ENCODE measurements at regions not wholly inside any gene's neighbourhood (a gene's known extent, or its start where the extent isn't known, plus 50 kb on each side); places are given as distances from the start of the nearest gene placed in this dataset.

- no peak for DNase-seq
- Mint-ChIP-seq H3K27ac (no peak overlapping the region), H3K4me3 (no peak overlapping the region), H3K4me1 (peaks cover 50% of the 10 kb centered on the region), H3K9me3 (no peaks in the 10 kb centered on the region), H3K36me3 (ENCODE audit: low read depth) (peaks cover 5% of the 10 kb centered on the region), H3K27me3 (ENCODE audit: insufficient read depth) (no peaks in the 10 kb centered on the region)
- WGBS, 2 experiments (ENCODE audit: insufficient coverage in 1 of 2, insufficient read length in 1 of 2), result 93% methylated on average over 8 of the region's 8 CpGs
- peaks cover 27% of the 10 kb centered on the region for H3K4me1 ChIP-seq (ENCODE audit: control insufficient read depth, insufficient read depth, low read length)
- no peaks in the 10 kb centered on the region for H3K36me3 ChIP-seq (ENCODE audit: control insufficient read depth, insufficient read depth, low read length)
- H3K27ac ChIP-seq (ENCODE audit: low read depth, low read length), result no peak overlapping the region
- H3K9me3 ChIP-seq (ENCODE audit: control insufficient read depth, low read length), result peaks cover 8% of the 10 kb centered on the region
- H3K4me3 ChIP-seq (ENCODE audit: low read length), result no peak overlapping the region
- no peak for TF ChIP-seq CTCF (conservative IDR thresholded peaks at IDR 0.05)
- H3K27me3 ChIP-seq (ENCODE audit: control insufficient read depth, insufficient read depth, low read length, poor library complexity, severe bottlenecking), result no peaks in the 10 kb centered on the region
- no peak overlapping the region for H3K9ac ChIP-seq (ENCODE audit: extremely low read depth, low read length, poor library complexity, severe bottlenecking)
Observed at GRCh38 chr11:34830648-34831047, 85.5 kb downstream of the APIP start.

GRCh38 chr11:34830035-34830434, 86.1 kb downstream of the APIP start:
- H3K27me3 ChIP-seq (ENCODE audit: control insufficient read depth, insufficient read depth, low read length, poor library complexity, severe bottlenecking), result no peaks in the 10 kb centered on the region
- Mint-ChIP-seq H3K4me3 (no peak overlapping the region), H3K27ac (no peak overlapping the region), H3K4me1 (peaks cover 56% of the 10 kb centered on the region), H3K9me3 (no peaks in the 10 kb centered on the region), H3K36me3 (ENCODE audit: low read depth) (peaks cover 3% of the 10 kb centered on the region), H3K27me3 (ENCODE audit: insufficient read depth) (no peaks in the 10 kb centered on the region)
- no peak for DNase-seq
- no peak overlapping the region for H3K27ac ChIP-seq (ENCODE audit: low read depth, low read length)
- H3K9me3 ChIP-seq (ENCODE audit: control insufficient read depth, low read length), result peaks cover 8% of the 10 kb centered on the region
- peaks cover 33% of the 10 kb centered on the region for H3K4me1 ChIP-seq (ENCODE audit: control insufficient read depth, insufficient read depth, low read length)
- 50 to 61% methylated on average over 2 to 5 of the region's 5 CpGs for WGBS, 2 experiments (ENCODE audit: insufficient coverage in 1 of 2, insufficient read length in 1 of 2)
- no peak for TF ChIP-seq CTCF (conservative IDR thresholded peaks at IDR 0.05)
- H3K4me3 ChIP-seq (ENCODE audit: low read length), result no peak overlapping the region
- H3K9ac ChIP-seq (ENCODE audit: extremely low read depth, low read length, poor library complexity, severe bottlenecking), result no peak overlapping the region
- no peaks in the 10 kb centered on the region for H3K36me3 ChIP-seq (ENCODE audit: control insufficient read depth, insufficient read depth, low read length)

GRCh38 chr11:34827228-34827627, 89.0 kb downstream of the APIP start:
- no peaks in the 10 kb centered on the region for H3K36me3 ChIP-seq (ENCODE audit: control insufficient read depth, insufficient read depth, low read length)
- Mint-ChIP-seq H3K9me3 (no peaks in the 10 kb centered on the region), H3K27me3 (ENCODE audit: insufficient read depth) (no peaks in the 10 kb centered on the region), H3K4me1 (peaks cover 70% of the 10 kb centered on the region), H3K4me3 (no peak overlapping the region), H3K36me3 (ENCODE audit: low read depth) (peaks cover 2% of the 10 kb centered on the region), H3K27ac (no peak overlapping the region)
- no peaks in the 10 kb centered on the region for H3K27me3 ChIP-seq (ENCODE audit: control insufficient read depth, insufficient read depth, low read length, poor library complexity, severe bottlenecking)
- peaks cover 49% of the 10 kb centered on the region for H3K4me1 ChIP-seq (ENCODE audit: control insufficient read depth, insufficient read depth, low read length)
- H3K4me3 ChIP-seq (ENCODE audit: low read length), result no peak overlapping the region
- no peak overlapping the region for H3K27ac ChIP-seq (ENCODE audit: low read depth, low read length)
- 88 to 90% methylated on average over 1 of the region's 1 CpG for WGBS, 2 experiments (ENCODE audit: insufficient coverage in 1 of 2, insufficient read length in 1 of 2)
- TF ChIP-seq CTCF (conservative IDR thresholded peaks at IDR 0.05), result no peak
- no peak overlapping the region for H3K9ac ChIP-seq (ENCODE audit: extremely low read depth, low read length, poor library complexity, severe bottlenecking)
- H3K9me3 ChIP-seq (ENCODE audit: control insufficient read depth, low read length), result no peaks in the 10 kb centered on the region
- DNase-seq, result no peak
